HG03457 (cell line): ENCODE measurements at regions not wholly inside any gene's neighbourhood (a gene's known extent, or its start where the extent isn't known, plus 50 kb on each side); places are given as distances from the start of the nearest gene placed in this dataset.
"Not testable (repeated sequence)": the region's sequence is repeated elsewhere in the genome, so short reads cannot be mapped to it uniquely, and the experiment has no call there.

Source experiments
- ATAC-seq: cut with Tn5 transposase; IDR thresholded peaks from one replicate; pipeline ENCODE4 v1.9.1; 2021; ENCODE audit warnings: moderate number of reproducible peaks; ENCODE audit not compliant: unreplicated experiment

DNA sequence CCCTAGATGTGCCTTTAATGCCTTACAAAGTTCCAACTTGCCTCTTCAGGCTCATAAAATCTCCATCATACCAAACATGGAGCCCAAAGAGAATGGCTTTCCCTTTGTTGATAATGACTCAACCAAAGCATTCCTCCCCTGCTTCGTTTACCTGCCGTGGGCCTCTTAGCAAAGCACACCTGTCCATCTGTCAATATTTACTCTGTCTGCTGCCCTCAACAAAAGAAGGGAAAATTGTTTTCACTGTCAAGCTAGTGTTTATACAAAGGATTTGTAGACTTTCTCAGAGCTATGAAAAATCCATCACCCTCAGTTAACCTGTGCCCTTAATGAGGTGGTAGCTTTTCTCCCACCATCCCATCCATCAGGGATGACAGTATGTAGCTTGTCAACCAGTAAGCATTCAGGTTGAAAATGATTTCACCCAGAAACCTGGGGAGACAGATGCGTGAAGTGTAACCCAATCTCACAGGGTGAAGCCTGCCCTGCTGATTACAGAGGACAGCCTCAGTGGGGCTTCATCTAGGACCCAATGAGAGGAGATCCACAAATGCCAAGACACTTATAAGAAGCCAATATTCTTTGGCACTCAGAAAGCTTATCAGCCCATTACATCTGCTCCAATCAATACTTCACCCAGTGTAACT, 278.1 kb downstream of the NUAK1 start:
- ATAC-seq, result no peak

DNA sequence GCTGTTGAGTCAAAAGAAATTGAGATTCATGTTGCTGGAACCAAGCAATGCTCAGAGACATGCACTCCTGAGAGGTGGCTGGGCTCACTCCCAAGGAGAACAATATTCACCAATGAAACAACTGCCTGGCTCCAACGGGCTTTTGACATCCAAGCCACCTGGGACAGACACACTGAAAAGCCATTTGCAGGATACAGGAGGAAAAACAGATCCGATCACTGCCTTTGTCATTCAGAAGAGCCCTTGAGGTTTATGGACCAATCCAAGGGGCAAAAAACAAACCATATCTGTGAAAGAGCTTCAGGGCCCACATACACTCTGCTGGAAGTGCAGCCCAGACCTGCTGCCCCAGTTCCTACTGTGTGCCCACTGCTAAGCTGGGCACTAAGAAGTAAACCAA, 277.5 kb downstream of the NUAK1 start:
- ATAC-seq, result no peak

DNA sequence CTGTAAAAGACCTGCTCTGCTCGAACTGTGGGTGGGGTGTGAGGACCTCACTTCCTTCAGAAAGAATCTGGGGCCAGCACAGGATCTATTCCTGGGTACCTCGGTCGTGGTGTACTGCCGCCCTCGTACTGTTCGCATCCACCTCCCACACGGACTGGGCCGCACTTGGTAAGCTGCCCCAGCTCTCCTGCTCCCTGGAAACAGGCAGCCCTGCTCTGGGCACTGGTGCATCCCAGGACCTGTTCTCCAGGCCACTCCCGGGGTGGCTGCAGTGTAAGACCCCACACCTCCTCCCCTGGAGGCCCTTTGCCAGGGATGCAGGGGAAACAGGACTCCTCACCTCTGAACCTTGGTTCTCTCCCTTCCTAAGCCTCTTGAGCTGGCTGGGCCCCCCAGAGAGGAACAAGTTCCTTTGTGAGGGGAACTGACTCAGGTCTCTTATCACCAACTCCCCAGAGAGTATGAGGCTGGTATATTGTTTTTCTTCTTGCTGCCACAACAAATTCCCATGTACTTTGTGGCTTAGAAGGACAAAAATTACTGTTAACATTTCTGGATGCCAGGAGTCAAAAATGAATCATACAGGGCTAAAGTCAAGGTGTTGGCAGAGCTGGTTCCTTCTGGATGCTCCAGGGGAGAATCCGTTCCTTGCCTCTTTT, 276.5 kb downstream of the NUAK1 start:
- no peak for ATAC-seq

DNA sequence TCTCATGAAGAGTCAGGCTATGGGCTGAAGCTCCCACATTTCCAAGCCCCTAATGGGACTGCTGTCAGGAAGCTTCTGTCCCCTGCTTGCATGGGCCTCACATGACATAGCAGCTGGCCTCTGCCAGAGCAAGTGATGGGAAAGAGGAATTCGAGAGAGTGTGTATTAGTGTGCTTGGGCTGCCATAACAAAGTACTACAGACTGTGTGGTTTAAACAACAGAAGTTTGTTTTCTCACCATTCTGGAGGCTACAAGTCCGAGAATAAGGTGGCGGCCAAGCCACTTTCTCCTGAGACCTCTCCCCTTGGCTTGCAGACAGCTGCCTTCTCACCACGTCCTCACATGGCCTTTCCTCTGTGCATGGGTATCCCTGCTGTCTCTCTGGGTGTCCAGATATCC, 274.4 kb downstream of the NUAK1 start:
- ATAC-seq, result no peak

DNA sequence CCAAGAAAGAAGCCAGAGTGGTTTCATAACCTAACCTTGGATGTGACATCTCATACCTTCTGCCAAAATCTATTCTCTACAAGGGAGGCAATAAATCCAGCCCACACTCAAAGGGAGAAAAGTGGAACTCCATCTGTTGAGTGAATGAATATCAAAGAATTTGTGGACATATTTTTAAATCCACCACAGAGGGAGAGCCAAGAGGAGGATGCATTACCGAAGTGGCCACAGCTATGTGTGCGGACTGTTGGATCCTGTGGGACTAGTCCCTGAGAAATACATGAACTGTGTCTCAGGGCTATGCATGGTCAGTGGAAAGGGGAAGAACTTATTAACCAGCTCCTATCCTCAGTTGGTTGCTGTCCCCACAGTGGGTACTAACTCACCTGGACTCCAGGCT, 273.9 kb downstream of the NUAK1 start:
- ATAC-seq, result no peak

DNA sequence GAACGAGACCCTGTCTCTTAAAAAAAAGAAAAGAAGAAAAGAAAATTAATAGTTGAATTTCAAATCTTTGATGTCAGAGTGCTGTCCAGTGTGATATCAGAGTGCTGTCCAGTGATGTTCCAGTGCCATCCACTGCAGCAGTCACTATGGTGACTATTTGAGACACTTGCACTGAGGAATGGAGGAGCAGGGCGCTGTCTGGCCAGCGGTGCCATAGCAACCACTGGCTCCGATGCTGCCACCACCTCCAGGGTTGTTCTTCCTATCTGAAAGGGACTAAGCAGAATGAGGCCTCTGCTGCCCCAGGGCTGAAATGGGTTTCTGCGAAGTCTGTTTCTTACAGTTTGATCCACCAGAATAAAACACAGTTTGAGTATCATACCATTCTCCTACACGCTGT, 272.9 kb downstream of the NUAK1 start:
- ATAC-seq, result no peak

DNA sequence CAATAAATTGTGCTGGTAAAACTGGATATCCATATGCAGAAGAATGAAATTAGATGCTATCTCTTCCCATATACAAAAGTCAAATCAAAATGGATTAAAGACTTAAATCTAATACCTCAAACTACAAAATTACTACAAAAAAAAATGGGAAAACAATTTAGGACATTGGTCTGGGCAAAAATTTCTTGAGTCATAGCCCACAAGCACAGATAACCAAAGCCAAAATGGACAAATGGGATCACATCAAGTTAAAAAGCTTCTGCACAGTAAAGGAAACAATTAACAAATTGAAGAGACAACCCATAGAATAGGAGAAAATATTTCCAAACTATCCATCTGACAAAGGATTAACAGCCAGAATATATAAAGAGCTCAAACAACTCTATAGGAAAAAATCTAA, 264.6 kb downstream of the NUAK1 start:
- no peak for ATAC-seq

DNA sequence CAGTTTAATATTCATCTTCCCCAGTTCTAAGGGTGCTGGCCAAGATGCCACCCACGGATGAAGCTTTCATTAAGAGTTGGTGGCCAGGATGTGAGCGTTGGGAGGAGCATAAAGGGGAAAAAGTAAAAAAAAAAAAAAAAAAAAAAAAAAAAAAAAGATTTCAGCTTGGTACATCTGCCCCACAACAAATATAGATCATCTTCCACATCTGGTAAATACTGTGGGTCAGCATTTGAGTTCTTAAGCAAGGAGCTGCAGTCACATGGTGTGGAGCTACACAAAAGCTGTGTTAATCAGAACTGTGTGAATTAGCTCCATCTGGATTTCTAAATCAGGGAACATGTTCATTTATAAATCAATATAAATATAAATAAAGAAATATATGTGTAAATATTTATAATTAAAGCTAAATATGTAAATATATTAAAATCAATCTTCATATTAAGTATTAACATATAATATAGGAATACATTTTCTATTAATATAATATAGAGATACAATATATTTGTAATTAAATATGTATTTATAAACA, 262.3 kb downstream of the NUAK1 start:
- ATAC-seq, result no peak

DNA sequence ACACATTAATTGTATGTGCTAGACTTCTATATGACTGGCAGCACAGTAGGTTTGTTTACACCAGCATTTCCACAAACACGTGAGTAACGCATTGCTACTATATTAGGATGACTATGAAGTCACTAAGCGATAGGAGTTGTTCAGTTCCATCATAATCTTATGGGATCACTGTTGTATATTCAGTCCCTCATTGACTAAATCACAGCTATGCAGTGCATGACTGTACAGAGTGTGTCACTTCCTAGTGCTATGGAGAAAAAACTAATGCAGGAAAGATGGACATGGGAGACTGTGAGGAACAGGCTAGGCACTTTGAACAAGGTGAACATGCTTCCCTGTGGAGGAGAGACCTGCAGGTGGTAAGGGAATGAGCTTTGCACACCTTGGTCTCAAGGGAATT, 259.8 kb downstream of the NUAK1 start:
- no peak for ATAC-seq

DNA sequence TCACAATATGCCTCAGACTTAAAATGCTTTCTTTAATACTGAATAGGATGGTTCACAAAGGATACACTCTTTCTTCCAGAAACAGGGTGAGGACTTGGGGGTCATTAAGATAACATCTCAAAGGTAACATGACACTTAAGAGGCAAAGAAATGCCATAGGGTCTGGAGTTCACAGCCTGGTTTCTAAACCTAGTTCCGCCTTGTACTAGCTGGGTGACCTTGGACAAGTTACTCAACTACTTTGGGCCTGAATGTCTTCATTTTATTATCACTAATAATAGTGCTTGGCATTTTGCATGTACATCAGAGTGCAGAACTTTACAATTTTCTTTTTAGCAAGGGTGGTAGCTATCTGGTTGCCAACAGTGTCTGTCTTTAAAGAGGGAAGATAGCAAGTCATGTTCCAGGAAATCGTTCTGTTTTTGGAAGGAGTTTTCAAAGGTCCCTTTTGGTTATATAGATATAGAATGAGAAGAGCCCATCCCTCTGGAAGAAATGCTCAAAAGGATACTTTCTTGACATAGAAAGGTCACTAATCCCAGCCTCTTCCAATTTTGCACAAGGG, 257.8 kb downstream of the NUAK1 start:
- no peak for ATAC-seq

DNA sequence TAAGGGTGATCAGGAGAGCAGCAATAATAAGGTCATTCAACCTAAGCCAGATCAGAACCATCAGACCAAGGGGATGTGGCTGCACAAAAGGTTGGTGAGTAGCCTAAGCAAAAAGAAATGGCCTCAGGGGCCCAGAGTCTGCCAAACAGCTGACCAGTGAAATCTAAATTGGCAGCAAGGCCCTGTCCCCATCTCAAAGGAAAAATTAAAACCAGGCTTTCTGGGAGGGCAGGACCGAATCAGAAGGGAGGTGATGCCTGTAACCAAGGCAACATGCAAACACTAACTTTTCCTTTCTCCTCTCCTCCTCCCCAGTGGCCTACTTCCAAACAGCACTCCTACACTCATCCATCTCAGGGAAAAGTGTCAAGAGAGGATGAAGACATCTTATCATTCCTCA, 256.4 kb downstream of the NUAK1 start:
- ATAC-seq, result no peak

DNA sequence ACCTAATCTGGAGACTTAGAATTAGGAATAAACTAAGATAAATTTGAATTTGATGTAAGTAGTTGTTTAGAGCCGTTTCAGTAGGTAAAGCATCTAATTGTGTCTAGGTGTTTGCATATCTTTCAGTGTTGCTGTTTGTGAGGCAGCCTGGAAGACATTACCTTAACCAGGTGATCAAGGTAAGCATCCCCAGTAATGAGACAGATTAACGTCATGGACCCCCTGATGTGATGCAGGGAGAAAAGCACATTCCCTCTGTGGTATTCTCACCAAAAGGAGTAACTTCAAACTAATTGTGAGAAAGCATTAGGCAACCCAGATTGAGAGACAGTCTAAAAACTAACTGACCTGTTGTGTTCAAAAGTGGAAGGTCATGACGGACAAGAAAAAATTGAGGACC, 251.6 kb downstream of the NUAK1 start:
- no peak for ATAC-seq

DNA sequence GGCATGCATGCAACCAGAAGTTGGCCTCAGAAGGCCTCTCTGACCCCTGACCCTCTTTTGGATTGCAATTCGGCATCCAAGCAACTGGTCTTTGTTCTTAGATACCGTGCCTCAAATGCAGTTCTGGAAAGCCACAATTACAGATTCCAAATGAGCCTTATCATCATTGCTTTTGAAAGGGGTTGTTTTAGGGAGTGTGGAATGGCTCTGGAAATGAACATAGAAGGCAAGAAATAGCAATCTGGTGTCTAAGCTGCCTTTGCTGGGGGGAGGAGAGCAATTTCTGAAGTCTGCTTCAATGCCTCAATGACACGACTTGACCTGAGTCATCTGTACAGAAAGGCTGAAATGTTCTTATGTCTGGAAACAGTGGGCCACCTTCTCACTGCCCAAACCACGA, 250.1 kb downstream of the NUAK1 start:
- ATAC-seq, result no peak

DNA sequence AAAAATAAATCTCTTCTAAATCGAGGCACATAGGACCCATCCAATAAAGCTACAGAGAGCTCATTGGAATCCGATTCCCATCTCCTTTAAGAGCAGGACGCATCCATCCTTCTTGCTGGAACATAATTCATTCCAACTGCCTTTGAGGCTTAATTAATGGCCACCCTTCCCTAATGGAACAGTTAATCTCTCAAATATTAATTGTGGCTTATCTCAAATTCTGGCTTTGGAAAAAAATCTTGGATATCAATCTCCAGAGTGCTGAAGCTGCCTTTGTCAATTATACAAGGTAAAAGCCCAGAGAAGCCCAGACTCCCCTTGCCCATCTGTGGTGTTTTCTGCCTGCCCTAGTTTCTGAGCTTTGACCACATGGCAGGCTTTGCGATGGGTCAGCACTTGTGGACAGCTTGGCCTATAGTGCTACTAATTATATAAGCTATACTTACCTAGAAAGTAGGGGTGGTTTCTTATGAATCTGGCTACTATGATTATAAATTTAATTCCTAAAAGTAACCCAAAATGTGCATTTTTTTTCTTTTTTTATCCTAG, 246.3 kb downstream of the NUAK1 start:
- ATAC-seq, result no peak

DNA sequence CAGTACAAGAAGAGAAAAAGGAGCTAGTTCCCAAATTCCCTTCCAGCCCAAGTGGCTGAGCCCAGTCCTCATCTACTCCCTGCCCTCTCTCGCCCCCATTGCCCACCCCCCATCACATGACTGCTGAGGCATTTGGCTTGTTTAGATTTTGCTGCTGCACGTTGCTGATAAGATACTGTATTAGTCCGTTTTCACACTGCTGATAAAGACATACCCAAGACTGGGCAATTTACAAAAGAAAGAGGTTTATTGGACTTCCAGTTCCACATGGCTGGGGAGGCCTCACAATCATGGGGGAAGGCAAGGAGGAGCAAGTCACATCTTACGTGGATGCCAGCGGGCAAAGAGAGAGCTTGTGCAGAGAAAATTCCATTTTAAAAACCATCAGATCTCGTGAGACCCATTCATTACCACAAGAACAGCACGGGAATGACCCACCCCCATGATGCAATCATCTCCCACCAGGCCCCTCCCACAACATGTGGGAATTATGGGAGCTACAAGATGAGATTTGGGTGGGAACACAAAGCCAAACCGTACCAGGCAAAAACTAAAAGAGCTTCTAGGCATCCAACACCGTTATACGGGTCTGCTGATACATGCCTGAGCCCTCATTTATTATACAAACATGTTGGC, 243.4 kb downstream of the NUAK1 start:
- not testable (repeated sequence) for ATAC-seq

DNA sequence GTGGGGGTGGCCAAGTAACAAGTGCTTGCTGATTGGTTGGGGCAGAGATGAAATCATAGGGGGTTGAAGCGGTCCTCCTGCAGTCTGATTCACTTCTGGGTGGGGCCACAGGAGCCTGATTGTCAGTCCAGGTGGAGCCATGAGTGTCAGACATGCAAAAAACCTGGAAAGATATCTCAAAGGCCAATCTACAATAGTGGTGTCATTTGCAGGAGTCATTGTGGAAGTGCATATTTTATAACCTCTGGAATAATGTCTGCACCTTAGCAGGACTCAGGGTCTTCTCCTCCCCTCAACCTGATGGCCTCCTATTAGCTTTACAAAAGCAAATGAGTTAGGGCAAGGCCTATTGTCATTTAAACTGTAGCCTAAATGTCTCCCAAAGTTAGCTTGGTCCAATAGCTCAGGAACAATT, 241.4 kb downstream of the NUAK1 start:
- ATAC-seq, result no peak

DNA sequence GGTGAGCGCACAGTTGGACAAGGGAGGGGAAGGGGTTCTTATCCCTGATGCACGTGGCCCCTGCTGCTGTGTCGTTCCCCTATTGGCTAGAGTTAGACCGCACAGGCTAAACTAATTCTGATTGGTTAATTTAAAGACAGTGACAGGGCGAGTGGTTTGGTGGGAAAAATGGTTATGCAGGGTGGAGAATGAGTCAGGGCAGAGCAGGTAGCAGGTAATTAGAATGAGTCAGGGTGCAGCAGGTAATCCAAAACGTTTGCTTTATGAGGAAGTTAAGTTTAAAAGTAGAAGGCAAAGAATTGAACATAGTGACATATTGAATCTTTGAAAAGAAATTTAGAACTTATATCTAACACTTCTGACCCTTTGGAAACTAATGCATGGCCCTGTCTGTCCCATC, 240.5 kb downstream of the NUAK1 start:
- not testable (repeated sequence) for ATAC-seq

DNA sequence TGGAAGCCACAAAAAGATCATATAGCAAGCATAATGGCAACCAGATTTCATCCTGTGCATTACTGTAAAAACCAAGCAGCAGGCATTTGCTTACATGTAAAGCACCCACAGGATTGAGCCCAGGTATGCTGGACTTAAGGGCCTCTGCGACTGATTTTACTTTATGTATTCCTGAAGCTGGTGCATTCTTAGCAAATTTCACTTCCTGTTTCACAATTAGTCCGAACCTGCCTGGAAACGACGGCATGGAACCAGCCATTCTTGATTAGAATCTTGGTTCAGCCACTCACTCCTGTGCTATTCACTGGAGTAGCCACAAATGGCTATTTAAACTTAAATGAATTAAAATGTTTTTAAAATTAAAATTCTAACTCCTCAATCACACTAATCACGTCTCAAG, 239.2 kb downstream of the NUAK1 start:
- ATAC-seq, result no peak

DNA sequence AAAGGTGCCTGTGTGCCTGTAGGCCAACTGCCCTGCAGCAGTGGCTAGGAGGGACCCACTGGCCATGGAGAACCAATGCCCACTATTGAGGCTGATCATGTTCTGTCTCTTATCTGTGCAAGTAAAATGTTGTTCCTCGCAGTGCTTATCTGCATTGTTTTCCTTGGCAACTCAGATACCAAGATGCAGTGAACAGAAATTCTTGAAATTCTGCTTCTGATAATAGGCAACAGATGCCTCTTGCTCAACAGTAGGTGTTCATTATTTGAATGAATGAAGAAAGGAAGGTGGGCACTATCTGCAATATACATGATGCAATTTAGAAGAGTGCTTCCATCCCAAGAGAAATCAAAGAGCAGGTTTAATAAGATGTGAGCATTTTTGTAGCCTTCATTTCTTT, 232.2 kb downstream of the NUAK1 start:
- ATAC-seq, result no peak

DNA sequence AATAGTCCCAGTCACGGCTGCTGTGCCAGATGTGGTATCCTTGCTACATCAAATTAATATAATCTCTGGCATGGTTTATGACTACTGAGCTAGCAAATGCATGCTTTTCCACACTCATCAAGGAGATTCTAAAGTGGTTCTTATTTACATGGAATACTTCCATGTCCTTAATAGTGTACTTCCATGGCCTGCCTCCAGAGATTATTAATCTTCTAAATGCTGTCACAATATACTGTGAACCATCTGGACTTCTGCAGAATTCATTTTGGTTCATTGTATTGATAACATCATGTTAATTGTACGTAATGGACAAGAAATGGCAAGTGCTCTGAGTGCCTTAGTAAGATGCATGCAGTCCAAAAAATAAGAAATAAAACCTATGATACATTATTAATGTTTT, 230.8 kb downstream of the NUAK1 start:
- no peak for ATAC-seq

DNA sequence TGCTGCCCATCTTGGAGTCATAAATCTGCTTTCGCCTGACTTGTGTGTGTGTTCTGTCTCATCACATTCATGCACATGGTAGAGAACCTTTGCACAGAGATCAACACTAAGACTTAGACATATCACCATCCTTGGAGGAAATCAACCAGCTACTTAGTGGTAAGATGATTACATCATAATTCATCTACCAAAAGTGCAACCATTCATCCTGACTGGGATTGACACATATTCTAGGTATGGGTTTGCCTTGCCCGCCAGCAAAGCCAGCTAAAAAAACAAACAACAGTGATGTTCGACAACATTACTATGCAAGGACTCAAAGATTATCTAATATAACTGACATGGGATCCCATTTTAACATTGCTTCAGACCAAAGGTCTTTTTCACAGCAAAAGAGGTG, 228.7 kb downstream of the NUAK1 start:
- no peak for ATAC-seq

DNA sequence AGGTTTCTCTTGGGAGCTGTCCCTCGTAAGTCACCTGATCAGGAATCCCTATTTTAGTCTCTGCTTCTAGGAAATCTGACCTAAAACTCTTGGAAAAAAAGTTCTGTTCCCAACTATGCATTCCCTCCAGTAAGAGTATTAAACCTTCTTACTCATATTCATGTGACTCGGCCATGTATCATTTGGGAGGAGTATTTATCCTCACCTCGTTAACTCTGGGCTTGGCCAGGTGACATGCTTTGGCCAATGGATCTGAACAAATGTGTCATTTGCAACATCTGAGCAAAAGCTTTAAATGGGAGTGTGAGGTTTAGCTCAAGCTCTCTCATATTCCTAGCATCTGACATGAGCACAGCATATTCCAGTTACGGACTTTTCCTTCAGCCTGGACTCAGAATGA, 226.8 kb downstream of the NUAK1 start:
- no peak for ATAC-seq
